K562 (cell line): ENCODE measurements at regions not wholly inside any gene's neighbourhood (a gene's known extent, or its start where the extent isn't known, plus 50 kb on each side); places are given as distances from the start of the nearest gene placed in this dataset.

Experiments
- CHAMP1 ChIP-seq: fragments of 450-650 bp; IDR thresholded peaks from 2 replicates; pipeline ENCODE4 v1.6.1; 2016; ENCODE audit warnings: mild to moderate bottlenecking
- GATAD2B ChIP-seq: fragments of 450-650 bp; IDR thresholded peaks from 2 replicates; pipeline ENCODE4 v1.6.1; 2017; ENCODE audit warnings: mild to moderate bottlenecking, borderline replicate concordance
- NFRKB ChIP-seq: fragments of 450-650 bp; IDR thresholded peaks from 2 replicates; pipeline ENCODE4 v1.6.1; 2016; ENCODE audit warnings: low read depth
- SIN3A ChIP-seq, 2 experiments: fragments of 150-350 bp in 1 of 2; IDR thresholded peaks; 2 replicates each; pipeline ENCODE4 v1.6.1; 2011 to 2016; ENCODE audit warnings: borderline replicate concordance in 2 of 2, low read depth in 2 of 2, low read length in 2 of 2, mild to moderate bottlenecking in 2 of 2, moderate library complexity in 2 of 2; ENCODE audit not compliant: control insufficient read depth in 1 of 2
- SRSF1 ChIP-seq: fragments of 200-400 bp; formaldehyde crosslinking; IDR thresholded peaks from 2 replicates; pipeline ENCODE4 v1.6.1; 2017; ENCODE audit warnings: mild to moderate bottlenecking, low read depth, low read length, moderate library complexity
- TBL1XR1 ChIP-seq, 2 experiments: IDR thresholded peaks; 2 replicates each; pipeline ENCODE4 v1.6.1; 2012; ENCODE audit warnings: improper control_type of control experiment in 2 of 2, low read length in 2 of 2, mild to moderate bottlenecking in 1 of 2
- ZFX ChIP-seq: sonication (generic); formaldehyde crosslinking; IDR thresholded peaks from 2 replicates; pipeline ENCODE4 v1.8.0; 2022; ENCODE audit warnings: mild to moderate bottlenecking, missing genetic modification reagents, moderate library complexity
- ZKSCAN8 ChIP-seq: fragments of 200-800 bp; sonication (Bioruptor generic); IDR thresholded peaks from 2 replicates; pipeline ENCODE4 v1.6.1; 2016; ENCODE audit warnings: missing genetic modification characterization, missing compliant biosample characterization
- ZNF717 ChIP-seq: fragments of 250-450 bp; sonication (Bioruptor Pico); IDR thresholded peaks from 2 replicates; pipeline ENCODE4 v1.5.0; 2021
- ZZZ3 ChIP-seq: fragments of 450-650 bp; IDR thresholded peaks from 2 replicates; pipeline ENCODE4 v1.6.1; 2016; ENCODE audit warnings: antibody characterized with exemption, mild to moderate bottlenecking, moderate library complexity
- TF ChIP-seq, protein P1 (sequence below): sonication (generic); formaldehyde crosslinking; IDR thresholded peaks from 2 replicates; pipeline ENCODE4 v1.5.0; 2020; ENCODE audit warnings: missing genetic modification reagents
- TF ChIP-seq, protein P2 (sequence below), 3 experiments: IDR thresholded peaks in 2 of 3; conservative IDR thresholded peaks in 1 of 3; 2 replicates each; pipeline ENCODE4 v1.5.1; 2011 to 2012; ENCODE audit warnings: low read length in 3 of 3, mild to moderate bottlenecking in 3 of 3, control low read depth in 2 of 3, improper control_type of control experiment in 1 of 3, inconsistent platforms in 1 of 3, low read depth in 1 of 3, mixed read lengths in 1 of 3, moderate library complexity in 1 of 3; ENCODE audit not compliant: insufficient read depth in 2 of 3

- TF ChIP-seq GATAD2B (no peak), ZFX (CRISPR knock-in tag) (no peak), SRSF1 (no peak), ZKSCAN8 (CRISPR knock-in tag) (no peak), SIN3A (IDR thresholded peaks at IDR 0.05; ENCODE audit: borderline replicate concordance in 2 of 2, control insufficient read depth in 1 of 2, low read depth in 2 of 2, low read length in 2 of 2) (no peak), NFRKB (no peak), ZNF717 (CRISPR knock-in tag) (no peak), ZZZ3 (no peak), TBL1XR1 (IDR thresholded peaks at IDR 0.05; ENCODE audit: low read length in 2 of 2) (no peak), CHAMP1 (no peak)
- TF ChIP-seq, protein P1, sequence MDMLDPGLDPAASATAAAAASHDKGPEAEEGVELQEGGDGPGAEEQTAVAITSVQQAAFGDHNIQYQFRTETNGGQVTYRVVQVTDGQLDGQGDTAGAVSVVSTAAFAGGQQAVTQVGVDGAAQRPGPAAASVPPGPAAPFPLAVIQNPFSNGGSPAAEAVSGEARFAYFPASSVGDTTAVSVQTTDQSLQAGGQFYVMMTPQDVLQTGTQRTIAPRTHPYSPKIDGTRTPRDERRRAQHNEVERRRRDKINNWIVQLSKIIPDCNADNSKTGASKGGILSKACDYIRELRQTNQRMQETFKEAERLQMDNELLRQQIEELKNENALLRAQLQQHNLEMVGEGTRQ (CRISPR knock-in tag), result no peak
- TF ChIP-seq, protein P2, sequence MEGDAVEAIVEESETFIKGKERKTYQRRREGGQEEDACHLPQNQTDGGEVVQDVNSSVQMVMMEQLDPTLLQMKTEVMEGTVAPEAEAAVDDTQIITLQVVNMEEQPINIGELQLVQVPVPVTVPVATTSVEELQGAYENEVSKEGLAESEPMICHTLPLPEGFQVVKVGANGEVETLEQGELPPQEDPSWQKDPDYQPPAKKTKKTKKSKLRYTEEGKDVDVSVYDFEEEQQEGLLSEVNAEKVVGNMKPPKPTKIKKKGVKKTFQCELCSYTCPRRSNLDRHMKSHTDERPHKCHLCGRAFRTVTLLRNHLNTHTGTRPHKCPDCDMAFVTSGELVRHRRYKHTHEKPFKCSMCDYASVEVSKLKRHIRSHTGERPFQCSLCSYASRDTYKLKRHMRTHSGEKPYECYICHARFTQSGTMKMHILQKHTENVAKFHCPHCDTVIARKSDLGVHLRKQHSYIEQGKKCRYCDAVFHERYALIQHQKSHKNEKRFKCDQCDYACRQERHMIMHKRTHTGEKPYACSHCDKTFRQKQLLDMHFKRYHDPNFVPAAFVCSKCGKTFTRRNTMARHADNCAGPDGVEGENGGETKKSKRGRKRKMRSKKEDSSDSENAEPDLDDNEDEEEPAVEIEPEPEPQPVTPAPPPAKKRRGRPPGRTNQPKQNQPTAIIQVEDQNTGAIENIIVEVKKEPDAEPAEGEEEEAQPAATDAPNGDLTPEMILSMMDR (IDR thresholded peaks at IDR 0.05 in 2 of 3, conservative IDR thresholded peaks at IDR 0.05 in 1 of 3; ENCODE audit: insufficient read depth in 2 of 3, low read depth in 1 of 3, low read length in 3 of 3), result no peak
These were observed 67.3 kb upstream of the HOXC13 start for GRCh38 chr12:53871367-53871766.
